GM12878 (cell line): ENCODE measurements at regions not wholly inside any gene's neighbourhood (a gene's known extent, or its start where the extent isn't known, plus 50 kb on each side); places are given as distances from the start of the nearest gene placed in this dataset.

Experiments
- ATAC-seq: fragments of 200-7000 bp; cut with Tn5 transposase; 3 replicates; pipeline ENCODE4 v1.9.1; 2020; ENCODE audit warnings: mild to moderate bottlenecking, moderate library complexity
- BruUV-seq: library from RNA; stranded (reverse); fragments of 400-500 nt; replicated peaks from 2 replicates; lab custom pipeline; 2021; lab: Mats Ljungman, UMichigan
- CTCF ChIA-PET: fragments of 300-600 bp; sonication (Branson Sonifier 250); formaldehyde crosslinking; extraction: SDS; loops from one replicate; lab custom pipeline; 2021; ENCODE audit warnings: inconsistent platforms; lab: Yijun Ruan, JAX
- POLR2A ChIA-PET: fragments of 350-600 bp; formaldehyde crosslinking; extraction: SDS; loops from one replicate; lab custom pipeline; 2021; ENCODE audit warnings: inconsistent platforms; lab: Charles Lee
- RAD21 ChIA-PET: fragments of 300-600 bp; sonication (Branson Sonifier 250); formaldehyde crosslinking; loops from one replicate; lab custom pipeline; 2023; ENCODE audit warnings: antibody characterized with exemption; ENCODE audit not compliant: unreplicated experiment; lab: Charles Lee
- SMC1A ChIA-PET: fragments of 300-600 bp; sonication (Branson Sonifier 250); formaldehyde crosslinking; loops from one replicate; lab custom pipeline; 2023; ENCODE audit not compliant: unreplicated experiment, uncharacterized antibody; lab: Charles Lee
- DNase-seq: peaks from one replicate; pipeline ENCODE4 v3.0.0-alpha.2; 2011; ENCODE audit warnings: low read depth, low spot score
- FAIRE-seq: peaks from 3 replicates; lab custom pipeline; 2011; peaks lifted over from hg19 to GRCh38; lab: Jason Lieb, UNC
- H2AFZ ChIP-seq: 2 replicates; pipeline ENCODE4 v1.6.0; 2011; ENCODE audit warnings: low read depth, low read length, control low read depth; ENCODE audit not compliant: control insufficient read depth
- H3K27ac ChIP-seq: 2 replicates; pipeline ENCODE4 v1.5.1; 2011; ENCODE audit warnings: control low read depth; ENCODE audit not compliant: control insufficient read depth, insufficient read depth
- H3K27me3 ChIP-seq, 2 experiments: replicated peaks in 1 of 2; 2 replicates each; pipeline versions ENCODE4 v1.6.0 to v1.6.1; 2011; ENCODE audit warnings: low read length in 1 of 2; ENCODE audit not compliant: control insufficient read depth in 2 of 2, insufficient read depth in 2 of 2
- H3K36me3 ChIP-seq, 2 experiments: 2 replicates each; pipeline ENCODE4 v1.5.1; 2011; ENCODE audit warnings: low read length in 1 of 2; ENCODE audit not compliant: control insufficient read depth in 2 of 2, insufficient read depth in 2 of 2
- H3K4me1 ChIP-seq: 2 replicates; pipeline ENCODE4 v1.6.1; 2011; ENCODE audit warnings: mild to moderate bottlenecking, low read length, moderate library complexity, mixed read lengths; ENCODE audit not compliant: control insufficient read depth, insufficient read depth
- H3K4me2 ChIP-seq: 2 replicates; pipeline ENCODE4 v1.6.0; 2011; ENCODE audit warnings: control low read depth; ENCODE audit not compliant: control insufficient read depth, insufficient read depth
- H3K4me3 ChIP-seq: fragments of 200-600 bp; sonication (generic); 2 replicates; pipeline ENCODE4 v1.5.1; 2016
- H3K79me2 ChIP-seq: 2 replicates; pipeline ENCODE4 v1.6.0; 2011; ENCODE audit warnings: low read length; ENCODE audit not compliant: control insufficient read depth, insufficient read depth
- H3K9ac ChIP-seq: 2 replicates; pipeline ENCODE4 v1.8.0; 2011; ENCODE audit warnings: low read length, control low read depth, mixed read lengths; ENCODE audit not compliant: control insufficient read depth, insufficient read depth
- H3K9me3 ChIP-seq: replicated peaks from 3 replicates; pipeline ENCODE4 v1.5.1; 2011; ENCODE audit warnings: mild to moderate bottlenecking, low read length; ENCODE audit not compliant: control insufficient read depth, insufficient read depth
- H4K20me1 ChIP-seq: 2 replicates; pipeline ENCODE4 v1.6.0; 2011; ENCODE audit not compliant: control insufficient read depth, insufficient read depth
- E4F1 ChIP-seq: fragments of 450-650 bp; IDR thresholded peaks from 2 replicates; pipeline ENCODE4 v1.6.1; 2018; ENCODE audit warnings: borderline replicate concordance, mild to moderate bottlenecking; ENCODE audit not compliant: partially characterized antibody
- HDGF ChIP-seq: fragments of 450-650 bp; IDR thresholded peaks from 2 replicates; pipeline ENCODE4 v1.6.1; 2016; ENCODE audit warnings: antibody characterized with exemption
- WGBS: methylation state at CpG from one replicate; pipeline ENCODE4 v1.1.6; 2016; ENCODE audit warnings: low lambda C conversion rate; ENCODE audit not compliant: insufficient replicate concordance, insufficient coverage; ENCODE audit errors: missing lambda C conversion rate; 5-methylcytosine and 5-hydroxymethylcytosine counted together
- in situ Hi-C: fragments of 300-500 bp; cut with MboI; formaldehyde crosslinking; loops from 9 replicates; pipeline ENCODE4 v1.14.3; 2018; ENCODE audit warnings: mixed read lengths
- intact Hi-C: fragments of 100-400 bp; cut with micrococcal nuclease; formaldehyde crosslinking; loops from one replicate; pipeline ENCODE4 v1.14.2; 2022; ENCODE audit not compliant: unreplicated experiment

GRCh38 chr1:232404227-232404626, 225.7 kb downstream of the SIPA1L2 start:
- FAIRE-seq (no peak), ATAC-seq (no peak)

More at GRCh38 chr1:232404227-232404626, 225.7 kb downstream of the SIPA1L2 start:
- Histone ChIP-seq H3K4me1 (no peaks in the 10 kb centered on the region), H3K9ac (no peak overlapping the region), H4K20me1 (no peaks in the 10 kb centered on the region), H3K27ac (no peak overlapping the region), H3K9me3 (no peaks in the 10 kb centered on the region; the same call in 2 of the 3 replicates), H3K27me3 (no peaks in the 10 kb centered on the region), H3K36me3 (no peaks in the 10 kb centered on the region), H3K4me2 (no peak overlapping the region), H3K79me2 (no peaks in the 10 kb centered on the region), H3K4me3 (no peak overlapping the region), H2AFZ (no peak overlapping the region)
- 12% methylated on average over 3 of the region's 3 CpGs for WGBS
- in situ Hi-C loops: no loop called here
- intact Hi-C loops: no loop called here
- BruUV-seq: no TSS peak
- DNase-seq: no peak
- SMC1A ChIA-PET: no interaction called here
- TF ChIP-seq HDGF (no peak), E4F1 (no peak)
- CTCF ChIA-PET: no interaction called here
- RAD21 ChIA-PET: no interaction called here
- POLR2A ChIA-PET: no interaction called here
